ENCODE measurements at regions not wholly inside any gene's neighbourhood (a gene's known extent, or its start where the extent isn't known, plus 50 kb on each side); places are given as distances from the start of the nearest gene placed in this dataset.
"Not testable (repeated sequence)": the region's sequence is repeated elsewhere in the genome, so short reads cannot be mapped to it uniquely, and the experiment has no call there.

DNA sequence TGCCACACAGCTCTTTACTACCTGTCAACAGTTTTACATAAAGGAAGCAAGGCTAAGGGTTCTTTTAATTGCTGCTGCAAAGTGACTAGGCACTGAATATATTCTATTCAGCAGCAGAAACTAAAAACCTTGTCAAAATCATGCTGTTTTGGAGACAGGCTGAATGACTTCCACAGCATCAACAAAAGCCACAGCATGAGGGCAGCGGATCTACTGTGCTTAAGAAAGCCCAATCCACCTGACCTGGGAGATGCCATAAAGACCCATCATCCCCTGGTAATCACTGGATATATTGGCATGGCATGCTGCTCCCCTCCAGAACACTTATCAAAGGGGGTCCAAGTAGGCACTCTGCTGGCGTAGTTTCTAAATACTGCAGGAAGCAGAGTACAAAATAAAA lies 715.1 kb upstream of the SLC8A1 start:
- DNase-seq (ENCODE audit: low spot score) = no peak

DNA sequence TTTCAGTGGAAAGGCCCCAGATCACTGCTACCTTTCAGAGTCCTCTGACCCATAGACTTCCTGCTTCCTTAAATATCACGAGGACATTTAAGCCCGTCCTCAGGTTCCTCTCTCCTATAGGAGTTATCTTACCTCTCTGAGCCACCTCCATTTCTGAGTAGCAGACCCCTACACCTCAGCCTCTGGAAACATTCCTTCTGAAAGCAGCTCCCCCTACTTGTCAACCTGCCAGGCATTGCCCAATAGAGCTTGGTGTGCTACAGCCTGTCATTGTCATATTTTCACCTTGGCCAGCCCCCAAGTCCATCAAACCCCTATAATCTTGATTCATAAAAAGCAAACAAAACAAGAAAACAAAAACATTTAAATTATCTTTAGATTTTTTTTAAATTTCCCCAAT lies 717.9 kb upstream of the SLC8A1 start:
- no peak for DNase-seq (ENCODE audit: low spot score)

DNA sequence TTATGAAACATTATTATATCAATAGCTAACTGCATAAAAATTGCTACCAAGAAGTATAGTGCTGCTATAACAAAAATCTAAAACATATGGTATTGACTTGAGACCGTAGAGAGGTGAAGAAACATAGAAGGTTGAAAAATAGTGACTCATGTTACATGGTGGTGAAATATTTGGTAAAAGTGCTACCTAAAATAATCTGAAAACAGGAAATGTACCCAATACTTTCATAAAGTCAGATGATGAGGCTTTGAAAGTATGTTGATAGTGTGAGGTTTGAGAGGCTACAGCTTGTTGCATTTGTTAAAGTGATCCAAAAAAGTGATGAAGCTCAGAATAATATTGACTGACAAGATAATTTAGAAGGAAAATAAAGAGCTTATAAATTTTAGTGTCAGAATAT lies 718.7 kb upstream of the SLC8A1 start:
- DNase-seq (ENCODE audit: low spot score) = no peak

DNA sequence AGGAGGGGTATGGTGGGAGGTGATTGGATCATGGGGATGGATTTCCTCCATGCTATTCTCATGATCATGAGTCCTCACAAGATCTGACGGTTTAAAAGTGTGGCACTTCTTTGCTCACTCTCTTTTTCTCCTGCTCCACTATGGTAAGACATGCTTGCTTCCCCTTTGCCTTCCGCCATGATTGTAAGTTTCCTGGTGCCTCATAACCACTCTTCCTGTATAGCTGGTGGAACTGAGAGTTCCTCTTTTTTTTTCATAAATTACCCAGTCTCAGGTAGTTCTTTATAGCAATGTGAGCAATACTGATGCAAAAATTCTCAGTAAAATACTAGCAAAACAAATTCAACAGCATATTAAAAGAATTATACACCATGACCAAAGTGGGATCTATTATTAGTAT lies 728.5 kb upstream of the SLC8A1 start:
- DNase-seq (ENCODE audit: low spot score) = no peak

DNA sequence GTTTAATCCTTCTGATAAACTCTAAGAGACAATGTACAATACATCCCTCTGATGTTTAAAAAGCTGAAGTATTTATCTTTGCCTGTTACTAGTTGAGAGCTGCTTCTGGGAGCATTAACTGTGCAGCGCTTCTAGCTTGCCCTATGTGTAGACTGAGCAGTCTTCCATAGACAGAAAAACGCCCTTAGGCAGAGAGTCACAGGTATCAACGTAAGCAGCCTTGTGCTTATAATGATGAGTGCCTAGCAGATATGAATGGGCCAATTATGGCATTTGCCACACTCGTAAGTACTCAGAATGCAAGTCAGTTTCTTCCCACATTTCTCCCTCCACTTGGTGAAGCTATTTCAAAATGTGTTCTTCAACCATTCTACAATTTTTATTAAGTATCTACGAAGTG lies 731.1 kb upstream of the SLC8A1 start:
- DNase-seq (ENCODE audit: low spot score) = no peak

DNA sequence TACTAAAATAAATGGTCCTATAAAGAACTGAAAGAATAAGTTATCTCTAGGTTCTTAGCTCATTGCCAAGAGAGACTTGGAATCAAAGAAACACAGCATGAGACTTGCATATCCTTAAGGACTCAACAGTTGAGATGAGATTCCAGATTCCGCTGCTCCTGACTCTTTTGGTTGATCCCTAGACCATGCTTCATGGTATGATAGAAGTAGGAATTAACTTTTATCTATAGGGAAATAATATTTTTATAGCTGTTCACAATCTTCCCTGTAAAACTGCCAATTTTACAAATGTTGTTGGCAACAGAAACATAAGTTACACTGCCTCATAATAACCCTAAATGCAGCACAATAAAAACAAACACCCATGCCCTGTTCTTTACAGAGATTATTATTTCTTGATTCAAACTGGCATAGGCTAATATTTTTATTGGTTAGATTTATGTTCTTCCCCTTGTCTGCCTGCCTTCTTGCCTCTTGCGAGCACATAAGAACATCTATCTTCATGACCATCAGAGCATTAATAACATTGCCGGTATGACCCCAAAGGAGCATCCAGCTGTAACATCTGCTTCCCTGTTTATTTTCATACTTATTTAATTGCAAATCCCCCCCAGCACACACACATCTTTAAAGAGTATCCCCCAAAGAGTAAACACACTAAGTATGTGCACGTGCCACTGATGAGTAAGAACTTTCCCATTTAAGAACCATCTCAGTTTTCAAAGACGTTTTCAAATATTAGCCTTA lies 735.7 kb upstream of the SLC8A1 start:
- DNase-seq (ENCODE audit: low spot score) = no peak

DNA sequence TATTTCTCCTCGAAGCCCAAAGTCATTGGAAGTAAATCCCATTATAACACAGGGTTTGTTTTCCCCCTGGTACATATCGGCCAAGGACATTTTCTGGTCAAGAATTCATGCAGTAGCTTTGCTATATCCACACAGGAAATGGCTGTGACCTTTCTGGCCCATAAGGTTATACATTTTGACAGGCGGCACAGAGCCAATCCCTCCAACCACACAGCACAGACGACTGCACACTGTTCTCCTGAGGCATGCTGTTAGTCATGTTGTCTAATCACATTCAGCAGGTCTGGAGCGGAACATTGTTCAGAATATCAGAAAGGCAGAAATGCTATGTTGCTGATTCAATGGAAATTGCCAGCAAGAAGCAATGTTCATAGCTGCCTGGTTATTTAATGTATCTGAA lies 742.3 kb upstream of the SLC8A1 start:
- DNase-seq (ENCODE audit: low spot score) = no peak

DNA sequence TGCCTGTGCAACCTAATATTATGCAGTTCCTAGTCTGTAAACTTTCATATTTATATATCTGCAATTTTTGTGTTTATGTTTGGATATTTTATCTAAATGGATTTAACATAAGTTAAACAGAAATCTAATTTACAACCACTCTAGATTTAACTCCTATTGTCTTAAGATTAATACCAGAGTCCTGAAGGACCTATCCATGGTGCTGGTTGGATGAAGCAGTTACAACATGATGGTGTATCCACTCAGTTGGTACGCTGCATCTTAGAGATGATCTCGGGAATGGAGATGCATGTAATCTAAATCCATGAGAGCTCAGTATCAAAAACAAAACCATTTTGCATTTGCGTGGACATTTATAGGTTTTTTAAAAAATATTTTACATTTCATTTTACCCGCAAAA lies 745.9 kb upstream of the SLC8A1 start:
- no peak for DNase-seq (ENCODE audit: low spot score)

DNA sequence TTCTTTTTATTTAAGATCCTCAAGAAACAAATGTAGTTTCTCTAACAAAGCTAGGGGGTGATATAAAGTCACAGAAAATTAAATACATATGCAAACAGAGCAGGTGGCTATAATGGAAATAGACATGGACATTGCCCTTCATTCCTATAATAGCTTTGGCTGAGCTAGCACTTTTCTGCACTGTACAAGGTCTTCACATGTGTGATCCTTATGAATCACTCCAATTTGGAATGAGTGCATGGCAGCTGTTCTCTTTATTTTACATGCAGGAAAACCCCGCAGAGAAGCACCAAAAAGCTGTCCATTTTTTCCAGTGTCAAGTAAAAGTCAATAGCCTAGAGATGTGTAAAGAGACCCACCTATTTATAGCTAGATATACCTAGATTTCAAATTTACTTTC lies 747.4 kb upstream of the SLC8A1 start:
- DNase-seq (ENCODE audit: low spot score) = no peak

DNA sequence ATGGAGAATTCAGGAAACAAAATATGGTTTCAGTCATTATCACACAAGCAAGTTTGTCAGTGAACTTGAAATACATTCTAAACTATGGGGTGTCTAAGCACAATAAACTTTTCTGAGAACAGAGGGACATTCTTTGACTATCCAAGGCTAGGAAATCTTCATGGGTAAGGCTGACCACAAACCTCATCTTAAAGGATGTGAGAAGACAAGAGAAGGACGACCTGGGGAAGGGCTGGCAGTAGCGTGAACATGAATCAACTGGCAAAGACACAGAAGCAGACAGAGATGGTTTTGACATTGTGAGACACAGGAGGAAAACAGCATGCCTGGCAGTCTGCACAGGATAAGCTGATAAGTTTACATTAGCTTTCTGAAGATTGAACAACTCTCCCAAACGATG lies 752.4 kb upstream of the SLC8A1 start:
- no peak for DNase-seq (ENCODE audit: low spot score)

DNA sequence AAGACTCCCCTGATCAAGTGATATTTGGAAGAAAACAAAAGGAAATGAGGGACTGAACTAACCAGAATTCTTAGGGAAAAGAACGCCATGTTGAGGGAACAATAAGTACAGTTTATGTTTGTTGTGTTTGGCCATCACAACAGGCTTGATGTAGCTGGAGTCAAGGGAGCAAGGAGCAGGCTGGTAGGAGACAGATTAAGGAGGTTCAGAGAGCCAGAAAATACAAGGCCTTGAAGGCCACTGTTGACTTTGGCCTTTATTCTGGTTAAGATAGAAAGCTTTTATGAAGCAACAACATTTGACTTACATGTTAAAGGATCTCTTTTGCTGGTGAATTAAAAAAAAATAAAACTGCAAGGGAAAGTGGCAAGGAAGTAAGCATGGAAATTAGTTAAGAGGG lies 754.1 kb upstream of the SLC8A1 start:
- no peak for DNase-seq (ENCODE audit: low spot score)

DNA sequence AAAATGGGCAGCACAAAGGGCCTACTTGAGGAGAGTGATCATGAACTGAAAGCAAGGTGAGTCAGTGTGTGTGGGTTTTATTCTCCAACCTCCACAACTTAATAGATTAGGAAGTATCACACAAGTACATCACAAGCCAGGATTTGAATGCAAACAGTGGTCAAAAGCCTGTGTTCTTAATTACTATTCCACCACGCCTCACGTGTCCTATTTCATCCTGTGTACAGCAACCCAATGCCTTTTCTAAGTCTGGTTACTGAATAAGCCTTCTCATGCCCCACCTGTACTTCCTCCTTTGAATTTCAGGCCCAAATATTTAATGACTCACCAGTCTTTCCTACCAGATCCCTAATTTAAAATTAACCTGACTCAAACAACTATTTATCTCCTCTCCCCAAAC lies 755.7 kb upstream of the SLC8A1 start:
- no peak for DNase-seq (ENCODE audit: low spot score)

DNA sequence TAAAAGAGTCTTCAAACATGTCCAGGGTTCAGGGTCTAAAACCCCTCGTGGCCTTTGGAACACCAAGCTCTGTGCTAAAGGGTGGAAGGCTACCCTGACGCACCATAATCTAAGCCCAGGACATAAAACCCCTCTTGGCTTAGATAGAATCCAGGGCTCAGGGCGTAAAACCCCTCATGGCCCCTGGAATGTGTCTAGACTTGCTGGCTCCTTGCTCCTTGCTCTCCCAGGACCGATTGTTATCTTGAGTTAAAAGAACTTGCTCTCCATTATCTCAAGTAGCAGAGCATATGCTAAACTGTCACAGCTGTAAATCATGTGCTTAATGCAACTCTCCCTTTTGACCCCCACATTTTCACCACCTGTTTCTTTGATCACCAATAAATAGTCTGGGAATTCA lies 758.1 kb upstream of the SLC8A1 start:
- DNase-seq (ENCODE audit: low spot score) = not testable (repeated sequence)

DNA sequence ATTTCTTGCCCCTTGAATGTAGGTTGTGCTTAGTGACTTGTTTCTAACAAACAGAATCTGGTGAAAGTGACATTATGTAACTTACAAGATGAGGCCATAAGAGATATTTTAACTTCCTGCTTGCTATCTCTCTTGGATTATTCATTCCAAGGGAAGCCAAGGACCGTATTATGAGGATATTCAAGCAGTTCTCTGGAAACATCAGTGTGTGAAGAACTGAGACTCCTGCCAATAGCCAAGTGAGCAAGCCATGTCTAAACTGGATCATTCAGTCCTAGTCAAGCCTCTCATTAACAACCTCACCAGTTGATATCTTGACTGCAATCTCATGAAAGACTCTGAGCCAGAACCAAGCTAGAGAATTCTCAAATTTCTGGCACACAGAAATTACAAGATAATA lies 765.1 kb upstream of the SLC8A1 start:
- DNase-seq (ENCODE audit: low spot score) = no peak

DNA sequence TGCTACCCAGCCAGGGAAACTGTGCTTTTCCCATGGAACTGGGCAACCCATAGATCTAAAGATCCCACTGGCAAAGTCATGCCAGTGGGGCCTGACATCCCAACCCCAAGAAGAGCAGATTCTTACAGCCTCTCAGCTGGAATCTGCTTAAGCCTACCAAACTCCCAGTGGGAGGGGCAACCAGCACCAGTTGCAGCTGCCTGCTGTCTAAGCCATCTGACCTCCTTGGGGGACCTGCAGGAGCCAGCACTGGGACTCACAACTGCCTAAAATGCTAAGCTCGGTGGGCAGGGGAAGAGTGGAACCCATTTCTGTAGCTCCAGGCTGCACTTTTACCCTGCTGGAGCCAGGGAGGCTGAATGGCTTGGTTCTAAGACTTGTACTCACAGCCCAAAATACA lies 770.7 kb upstream of the SLC8A1 start:
- no peak for DNase-seq (ENCODE audit: low spot score)

DNA sequence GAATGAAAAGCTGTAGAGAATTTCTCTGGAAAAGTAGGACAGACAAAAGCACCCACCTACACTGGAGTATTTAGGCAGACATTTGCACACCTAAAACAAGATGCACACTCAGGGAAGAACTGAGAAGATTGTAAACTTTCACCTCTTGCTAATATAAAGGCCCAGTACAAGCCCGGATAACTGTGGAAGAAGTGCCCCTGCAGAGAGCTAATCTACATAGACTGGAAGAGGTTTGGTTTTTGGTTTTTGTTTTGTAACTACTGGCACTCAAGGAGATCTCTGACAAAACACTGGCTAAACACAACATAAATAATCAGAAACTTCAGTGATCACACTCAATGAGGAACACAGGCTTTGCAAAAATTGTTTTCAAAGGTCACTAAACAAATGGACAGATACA lies 782.2 kb upstream of the SLC8A1 start:
- DNase-seq (ENCODE audit: low spot score) = no peak

DNA sequence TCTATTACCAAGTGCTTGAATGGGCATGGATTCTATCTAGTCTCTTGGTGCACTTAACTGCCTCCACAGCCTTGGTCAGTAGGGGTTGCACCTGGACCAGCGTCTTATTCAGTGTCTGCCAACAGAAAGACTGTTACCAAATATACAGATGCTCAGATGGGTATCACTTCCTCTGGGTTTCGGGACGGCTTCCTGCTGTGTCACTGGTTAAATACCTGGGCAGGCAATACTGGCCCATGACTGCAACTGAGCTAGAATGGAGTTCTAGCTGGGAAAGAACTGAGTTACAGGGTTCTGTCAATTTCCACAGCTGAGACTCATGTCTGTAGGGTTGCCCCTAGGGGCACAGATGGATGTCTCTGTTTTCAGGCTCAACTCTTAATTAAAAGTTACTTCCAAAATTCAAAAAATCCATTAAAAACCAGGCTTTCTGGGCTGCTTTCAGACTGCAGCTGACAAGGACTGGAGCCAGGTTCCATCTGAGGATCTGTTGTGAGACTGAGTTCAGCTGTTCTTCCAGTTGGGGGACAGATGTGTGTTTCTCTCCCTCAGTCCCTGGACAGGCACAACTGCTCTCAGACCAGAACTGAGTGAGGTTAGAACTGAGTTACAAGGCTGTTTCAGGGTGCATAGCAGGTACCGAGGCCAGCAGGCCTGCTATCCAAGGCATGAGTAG lies 789.6 kb upstream of the SLC8A1 start:
- no peak for DNase-seq (ENCODE audit: low spot score)

DNA sequence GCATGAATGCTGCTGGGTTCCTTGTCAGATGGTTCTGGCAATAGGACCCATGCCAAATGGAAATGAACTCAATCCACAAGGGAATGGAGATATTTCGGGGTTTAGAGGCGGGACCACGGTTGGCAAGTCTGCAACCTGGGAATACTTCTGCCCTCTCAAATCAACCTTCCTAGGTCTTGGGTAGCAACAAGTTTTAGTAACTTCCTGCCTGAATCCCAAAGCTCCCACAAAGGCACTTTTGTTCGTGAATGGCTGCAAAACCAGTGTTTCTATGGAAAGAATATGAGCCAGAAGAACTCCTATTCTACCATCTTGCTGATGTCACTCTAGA lies 790.1 kb upstream of the SLC8A1 start:
- DNase-seq (ENCODE audit: low spot score) = no peak

DNA sequence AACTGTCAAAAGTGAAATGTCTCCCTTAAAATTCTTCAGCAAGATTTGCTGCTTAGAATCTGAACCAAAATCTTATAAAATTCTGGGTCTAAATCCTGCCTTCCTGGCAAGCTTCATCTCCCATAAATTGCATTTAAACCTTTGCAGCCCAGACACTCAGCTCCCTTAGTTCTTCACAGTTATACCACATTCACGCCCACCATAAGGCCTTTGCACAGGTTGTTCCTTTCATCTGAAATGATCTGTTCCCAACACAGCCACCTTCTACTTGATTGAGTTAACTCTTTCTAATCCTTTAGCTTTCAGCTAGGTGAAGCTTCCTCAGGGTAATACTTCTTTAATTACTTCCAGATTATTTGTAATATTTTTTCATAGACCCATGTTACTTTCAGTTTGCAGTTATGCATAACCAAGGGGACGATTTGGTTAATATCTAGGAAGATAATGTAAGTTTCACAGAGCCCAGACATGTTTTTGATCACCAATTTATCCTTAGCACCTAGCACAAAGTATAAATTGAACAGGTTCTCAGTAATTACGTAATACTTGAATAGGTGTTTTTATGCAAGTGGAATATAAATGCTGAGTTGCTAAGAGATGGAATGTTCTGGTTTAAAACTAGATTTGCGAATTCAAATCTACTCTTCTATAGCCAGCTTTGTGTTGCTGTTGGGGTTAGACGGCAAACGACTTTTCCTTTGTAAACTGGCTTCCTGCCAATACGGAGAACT lies 779.7 kb upstream of the PKDCC start:
- peak; percentile 4 for DNase-seq (ENCODE audit: low spot score)

DNA sequence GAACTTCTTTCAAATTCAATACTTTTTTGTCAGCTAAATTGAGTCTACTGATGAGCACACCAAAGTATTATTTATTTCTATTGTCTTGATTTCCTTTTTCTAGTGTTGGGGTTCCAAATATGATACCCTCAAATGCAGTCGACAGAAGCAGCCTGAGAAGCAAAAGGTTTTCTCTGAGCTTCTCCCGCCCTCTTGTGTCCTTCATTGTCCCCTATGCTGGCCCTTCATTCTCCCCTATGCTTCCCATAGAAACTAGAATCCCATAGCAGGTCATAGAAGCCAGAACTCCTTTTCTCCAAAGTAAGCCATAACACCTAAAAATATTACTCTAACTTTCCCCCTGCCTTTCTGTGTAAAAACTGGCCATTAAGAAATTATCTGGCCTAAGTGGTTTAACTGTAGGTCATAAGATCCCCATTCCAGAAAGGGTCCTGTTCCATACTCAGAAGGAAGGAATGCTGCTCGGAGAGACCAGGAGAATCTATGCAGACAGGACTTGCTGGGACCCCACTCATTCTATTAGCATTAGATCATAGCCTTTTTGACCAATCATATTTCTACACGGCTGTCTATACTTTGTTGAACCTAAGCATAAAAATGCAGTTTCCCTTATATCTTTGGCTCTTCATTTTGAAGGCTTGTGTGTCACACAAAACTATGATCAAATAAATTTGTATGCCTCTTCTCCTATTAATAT lies 764.6 kb upstream of the PKDCC start:
- no peak for DNase-seq (ENCODE audit: low spot score)

DNA sequence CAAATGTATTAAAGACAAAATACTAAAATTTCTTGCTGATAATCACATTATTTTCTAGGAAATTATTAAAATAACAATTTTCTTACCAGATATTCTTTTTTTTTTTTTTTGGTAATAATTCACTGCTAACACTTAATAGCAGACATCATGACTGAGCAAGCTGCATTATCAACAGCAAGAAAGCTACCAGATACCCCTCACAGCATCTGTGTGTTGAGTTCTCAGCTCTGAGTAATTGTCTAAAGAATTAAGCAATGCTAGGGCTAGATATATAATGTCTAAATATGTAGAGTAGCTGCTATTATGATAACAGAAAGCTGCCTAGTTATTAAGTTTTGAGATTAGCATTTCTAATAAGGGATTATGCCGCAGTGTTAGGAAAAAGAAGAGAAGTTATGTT lies 754.3 kb upstream of the PKDCC start:
- no peak for DNase-seq (ENCODE audit: low spot score)

DNA sequence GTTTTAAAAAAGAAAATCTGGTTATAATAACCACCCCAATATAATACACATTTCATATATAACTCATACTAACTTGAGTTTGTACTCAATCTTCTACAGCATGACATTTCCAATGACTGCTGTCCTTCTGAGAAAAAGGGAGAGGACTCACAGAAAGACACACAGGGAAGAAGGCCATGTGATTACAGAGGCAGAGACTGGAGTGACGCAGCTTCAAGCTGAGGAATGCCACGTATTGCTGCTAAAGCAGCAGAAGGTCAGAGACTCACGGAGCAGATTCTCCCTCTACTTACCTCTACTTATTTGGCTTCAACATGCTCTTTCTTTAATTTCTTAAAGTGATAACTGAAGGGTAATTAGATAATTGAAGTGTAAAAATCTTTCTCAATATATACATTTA lies 753.5 kb upstream of the PKDCC start:
- no peak for DNase-seq (ENCODE audit: low spot score)

DNA sequence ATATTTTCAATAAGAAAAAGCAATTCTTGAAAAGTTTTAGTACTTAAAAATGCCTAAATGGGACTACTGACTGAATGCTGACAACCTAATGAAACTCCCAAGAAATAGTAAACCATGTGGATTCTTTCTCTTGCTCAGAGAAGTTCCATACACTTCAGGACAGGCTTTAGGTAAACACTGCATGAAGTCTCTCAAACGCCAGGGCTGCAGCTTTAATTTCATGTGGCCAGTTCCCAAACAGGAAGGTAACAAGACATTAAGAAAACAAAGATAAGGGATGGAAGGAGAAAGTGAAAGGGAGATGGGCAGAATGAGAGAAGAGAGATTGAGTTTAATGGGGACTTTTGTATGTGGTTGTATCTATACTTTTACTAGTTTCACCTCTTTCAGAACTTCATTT lies 734.7 kb upstream of the PKDCC start:
- DNase-seq (ENCODE audit: low spot score) = no peak

Data from putamen (tissue), 1 donor.